HEK293 (cell line): ENCODE measurements at regions not wholly inside any gene's neighbourhood (a gene's known extent, or its start where the extent isn't known, plus 50 kb on each side); places are given as distances from the start of the nearest gene placed in this dataset.

Experiments used
- CTCF ChIA-PET: fragments of 350-600 bp; formaldehyde crosslinking; extraction: SDS; loops from one replicate; lab custom pipeline; 2021; ENCODE audit warnings: antibody characterized with exemption; lab: Yijun Ruan, JAX
- POLR2A ChIA-PET: fragments of 300-600 bp; formaldehyde crosslinking; extraction: SDS; loops from one replicate; lab custom pipeline; 2020; ENCODE audit warnings: antibody characterized with exemption, inconsistent platforms; lab: Yijun Ruan, JAX
- H3K27ac ChIP-seq: fragments of 200-500 bp; sonication (Bioruptor generic); 2 replicates; pipeline ENCODE4 v1.5.1; 2014; ENCODE audit warnings: low read depth, low read length, control low read depth, inconsistent platforms; ENCODE audit errors: extremely low read depth
- H3K36me3 ChIP-seq, 2 experiments: fragments of 200-500 bp in 1 of 2; sonication (Bioruptor generic) in 1 of 2; 1 replicate in 1 of 2; 2 replicates in 1 of 2; pipeline ENCODE4 v1.5.1; 2014 to 2017; ENCODE audit warnings: inconsistent platforms in 2 of 2, low read length in 2 of 2; ENCODE audit not compliant: control insufficient read depth in 2 of 2, insufficient read depth in 1 of 2
- H3K4me1 ChIP-seq: fragments of 200-500 bp; sonication (Bioruptor generic); 2 replicates; pipeline ENCODE4 v1.5.1; 2014; ENCODE audit warnings: mild to moderate bottlenecking, low read length, inconsistent platforms; ENCODE audit not compliant: control insufficient read depth, insufficient read depth
- H3K4me3 ChIP-seq: 2 replicates; pipeline ENCODE4 v1.5.1; 2011; ENCODE audit warnings: low read depth, mild to moderate bottlenecking, control low read depth, low read length, moderate library complexity
- H3K9me3 ChIP-seq: fragments of 200-500 bp; sonication (Bioruptor generic); 2 replicates; pipeline ENCODE4 v1.5.1; 2014; ENCODE audit warnings: low read depth, low read length, inconsistent platforms; ENCODE audit not compliant: control insufficient read depth, insufficient read depth
- IKZF3 ChIP-seq: fragments of 450-650 bp; IDR thresholded peaks from 2 replicates; pipeline ENCODE4 v1.5.0; 2018; ENCODE audit warnings: missing biosample characterization, mild to moderate bottlenecking, missing genetic modification characterization, moderate library complexity
- KLF7 ChIP-seq: fragments of 450-650 bp; formaldehyde crosslinking; IDR thresholded peaks from 2 replicates; pipeline ENCODE4 v1.5.1; 2016; ENCODE audit warnings: missing biosample characterization, missing genetic modification characterization, borderline replicate concordance
- PRDM10 ChIP-seq: fragments of 450-650 bp; formaldehyde crosslinking; IDR thresholded peaks from 2 replicates; pipeline ENCODE4 v1.5.1; 2016; ENCODE audit warnings: missing biosample characterization, missing genetic modification characterization
- SALL2 ChIP-seq: fragments of 450-650 bp; formaldehyde crosslinking; IDR thresholded peaks from 2 replicates; pipeline ENCODE4 v1.5.0; 2017; ENCODE audit warnings: missing biosample characterization, mild to moderate bottlenecking, missing genetic modification characterization, borderline replicate concordance
- TSHZ1 ChIP-seq: fragments of 450-650 bp; formaldehyde crosslinking; IDR thresholded peaks from 2 replicates; pipeline ENCODE4 v1.5.1; 2016; ENCODE audit warnings: missing biosample characterization, missing genetic modification characterization, borderline replicate concordance
- YY1 ChIP-seq: fragments of 450-650 bp; formaldehyde crosslinking; IDR thresholded peaks from 2 replicates; pipeline ENCODE4 v1.5.1; 2018; ENCODE audit warnings: missing biosample characterization, missing genetic modification characterization
- ZBTB11 ChIP-seq: fragments of 450-650 bp; formaldehyde crosslinking; conservative IDR thresholded peaks from 2 replicates; pipeline ENCODE4 v1.5.1; 2016; ENCODE audit warnings: low read depth, missing biosample characterization, missing genetic modification characterization
- ZEB2 ChIP-seq: fragments of 450-650 bp; formaldehyde crosslinking; IDR thresholded peaks from 2 replicates; pipeline ENCODE4 v1.5.1; 2016; ENCODE audit warnings: missing biosample characterization, missing genetic modification characterization
- ZNF16 ChIP-seq: fragments of 450-650 bp; formaldehyde crosslinking; IDR thresholded peaks from 2 replicates; pipeline ENCODE4 v1.5.1; 2016; ENCODE audit warnings: low read depth, missing biosample characterization, missing genetic modification characterization
- ZNF175 ChIP-seq: fragments of 450-650 bp; formaldehyde crosslinking; IDR thresholded peaks from 2 replicates; pipeline ENCODE4 v1.5.1; 2016; ENCODE audit warnings: missing biosample characterization, missing genetic modification characterization
- ZNF302 ChIP-seq: fragments of 450-650 bp; formaldehyde crosslinking; IDR thresholded peaks from 2 replicates; pipeline ENCODE4 v1.5.1; 2016; ENCODE audit warnings: missing biosample characterization, missing genetic modification characterization, low read depth
- ZNF501 ChIP-seq: fragments of 450-650 bp; formaldehyde crosslinking; IDR thresholded peaks from 2 replicates; pipeline ENCODE4 v1.5.1; 2016; ENCODE audit warnings: missing biosample characterization, missing genetic modification characterization
- ZNF529 ChIP-seq: fragments of 450-650 bp; formaldehyde crosslinking; IDR thresholded peaks from 2 replicates; pipeline ENCODE4 v1.5.1; 2017; ENCODE audit warnings: missing genetic modification characterization, missing biosample characterization; ENCODE audit not compliant: insufficient replicate concordance
- ZNF830 ChIP-seq: fragments of 450-650 bp; IDR thresholded peaks from 2 replicates; pipeline ENCODE4 v1.5.0; 2018; ENCODE audit warnings: missing biosample characterization, missing genetic modification characterization, low read depth, mild to moderate bottlenecking, moderate library complexity
- ZNF843 ChIP-seq: fragments of 450-650 bp; formaldehyde crosslinking; IDR thresholded peaks from 2 replicates; pipeline ENCODE4 v1.5.1; 2016; ENCODE audit warnings: missing biosample characterization, missing genetic modification characterization

DNA sequence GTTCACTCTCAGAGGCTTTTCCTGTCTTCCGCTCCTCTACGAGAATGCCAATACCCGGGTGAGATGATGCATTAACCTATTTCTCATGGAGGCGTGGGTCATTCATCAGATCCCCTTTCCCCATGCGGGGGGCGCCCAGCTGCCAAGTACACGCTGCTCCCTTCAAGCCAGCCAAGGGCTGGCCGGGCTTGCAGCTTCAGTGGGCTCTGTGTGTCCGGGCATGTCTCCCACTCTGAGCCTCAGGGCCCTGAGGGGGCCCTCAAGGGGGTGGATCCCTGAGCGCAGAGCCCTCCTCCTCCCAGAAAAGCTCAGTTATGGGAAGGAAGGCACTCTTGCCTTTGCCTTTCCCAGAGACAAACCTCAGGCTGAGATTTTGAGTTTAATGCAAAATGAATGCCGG lies 431.8 kb upstream of the MYT1L start:
- Histone ChIP-seq H3K4me1 (no peaks in the 10 kb centered on the region), H3K27ac (no peak overlapping the region), H3K4me3 (no peak overlapping the region), H3K9me3 (no peaks in the 10 kb centered on the region), H3K36me3 (no peaks in the 10 kb centered on the region)
- TF ChIP-seq ZNF302 (tag by site-specific recombination): no peak
- no peak for TF ChIP-seq ZNF830 (tag by site-specific recombination)
- no peak for TF ChIP-seq ZNF16 (tag by site-specific recombination)
- no peak for TF ChIP-seq TSHZ1
- POLR2A ChIA-PET: no interaction called here
- CTCF ChIA-PET: no interaction called here

DNA sequence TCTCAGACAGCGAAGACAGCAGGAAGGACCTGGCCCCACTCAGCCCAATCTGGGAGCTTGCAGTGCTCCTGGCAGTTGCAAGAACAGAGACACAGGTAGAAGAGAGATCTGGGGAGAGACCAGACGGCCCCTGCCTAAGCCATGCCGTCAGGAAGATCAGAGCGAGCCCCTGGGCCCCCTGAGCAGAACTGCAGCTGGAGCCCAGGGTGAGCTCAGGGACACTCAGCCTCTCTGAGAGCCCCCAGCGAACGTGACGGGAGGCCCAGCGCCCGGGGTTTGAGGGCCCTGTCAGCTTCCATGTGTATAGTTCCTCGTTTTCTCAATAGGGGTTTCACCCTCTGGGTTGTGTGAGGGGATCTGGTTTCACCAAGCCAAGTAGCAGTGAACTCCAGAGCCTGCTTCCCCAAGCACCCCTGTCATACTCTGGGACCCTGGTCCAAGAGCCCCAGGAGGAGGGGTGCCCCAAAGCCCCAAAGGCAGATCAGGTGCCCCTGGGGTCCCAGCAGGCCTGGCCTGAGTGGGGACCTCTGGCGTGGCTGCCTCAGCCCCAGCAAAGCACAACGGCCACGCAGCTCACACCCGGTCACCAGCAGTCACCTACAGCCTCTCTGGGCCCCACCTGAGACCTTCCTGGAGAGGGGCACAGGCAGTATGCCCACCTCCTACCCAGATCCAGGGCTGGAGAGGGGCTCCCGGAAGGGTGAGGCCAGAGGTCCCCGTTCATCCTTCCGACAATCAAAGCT lies 431.3 kb upstream of the MYT1L start:
- POLR2A ChIA-PET: no interaction called here
- no peaks in the 10 kb centered on the region for H3K4me1 ChIP-seq
- H3K4me3 ChIP-seq: no peak overlapping the region
- CTCF ChIA-PET: no interaction called here
- no peak overlapping the region for H3K27ac ChIP-seq
- no peaks in the 10 kb centered on the region for H3K9me3 ChIP-seq
- H3K36me3 ChIP-seq: no peaks in the 10 kb centered on the region
- TF ChIP-seq IKZF3 (tag by site-specific recombination): no peak
- TF ChIP-seq ZBTB11: no peak
- no peak for TF ChIP-seq ZNF175 (tag by site-specific recombination)

- POLR2A ChIA-PET: no interaction called here
- H3K4me3 ChIP-seq: no peak overlapping the region
- H3K27ac ChIP-seq: no peak overlapping the region
- CTCF ChIA-PET: no interaction called here
- H3K4me1 ChIP-seq: no peaks in the 10 kb centered on the region
- no peaks in the 10 kb centered on the region for H3K36me3 ChIP-seq
- H3K9me3 ChIP-seq: no peaks in the 10 kb centered on the region
- TF ChIP-seq PRDM10 (tag by site-specific recombination): no peak
- TF ChIP-seq YY1 (tag by site-specific recombination): no peak
- no peak for TF ChIP-seq KLF7 (tag by site-specific recombination)
- no peak for TF ChIP-seq SALL2 (tag by site-specific recombination)
- TF ChIP-seq ZNF501 (tag by site-specific recombination): no peak
- TF ChIP-seq ZNF843: no peak
- no peak for TF ChIP-seq ZEB2 (tag by site-specific recombination)
- TF ChIP-seq ZNF529: no peak
These were observed 427.8 kb upstream of the MYT1L start for GRCh38 chr2:2758793-2759367.
